HEK293T (cell line): ENCODE measurements at regions not wholly inside any gene's neighbourhood (a gene's known extent, or its start where the extent isn't known, plus 50 kb on each side); places are given as distances from the start of the nearest gene placed in this dataset.

ENCODE experiments used
- CTCF ChIA-PET: fragments of 350-600 bp; formaldehyde crosslinking; extraction: SDS; loops from one replicate; lab custom pipeline; 2021; ENCODE audit warnings: antibody characterized with exemption, inconsistent platforms; lab: Yijun Ruan, JAX
- POLR2A ChIA-PET: fragments of 350-600 bp; formaldehyde crosslinking; extraction: SDS; loops from one replicate; lab custom pipeline; 2020; ENCODE audit warnings: antibody characterized with exemption, inconsistent platforms; lab: Yijun Ruan, JAX
- DNase-seq: peaks from one replicate; pipeline ENCODE4 v3.0.0; 2012; ENCODE audit warnings: mixed read lengths; ENCODE audit errors: extremely low spot score
- ARNT ChIP-seq: fragments of 450-650 bp; IDR thresholded peaks from 2 replicates; pipeline ENCODE4 v1.6.1; 2017; ENCODE audit warnings: mild to moderate bottlenecking
- BHLHE40 ChIP-seq: fragments of 450-650 bp; IDR thresholded peaks from 2 replicates; pipeline ENCODE4 v1.6.1; 2016; ENCODE audit warnings: mild to moderate bottlenecking, moderate library complexity, borderline replicate concordance
- CTBP1 ChIP-seq: fragments of 450-650 bp; IDR thresholded peaks from 2 replicates; pipeline ENCODE4 v1.6.1; 2016; ENCODE audit warnings: borderline replicate concordance
- ELF4 ChIP-seq: fragments of 450-650 bp; IDR thresholded peaks from 2 replicates; pipeline ENCODE4 v1.6.1; 2017; ENCODE audit warnings: antibody characterized with exemption
- FOXA1 ChIP-seq: fragments of 450-650 bp; IDR thresholded peaks from 2 replicates; pipeline ENCODE4 v1.6.1; 2016; ENCODE audit warnings: mild to moderate bottlenecking
- FOXK2 ChIP-seq: fragments of 450-650 bp; IDR thresholded peaks from 2 replicates; pipeline ENCODE4 v1.6.1; 2016; ENCODE audit warnings: mild to moderate bottlenecking
- FOXM1 ChIP-seq: fragments of 450-650 bp; IDR thresholded peaks from 2 replicates; pipeline ENCODE4 v1.6.1; 2017; ENCODE audit warnings: mild to moderate bottlenecking, borderline replicate concordance
- HDGF ChIP-seq: fragments of 450-650 bp; IDR thresholded peaks from 2 replicates; pipeline ENCODE4 v1.6.1; 2017; ENCODE audit warnings: antibody characterized with exemption, borderline replicate concordance
- L3MBTL2 ChIP-seq: fragments of 450-650 bp; conservative IDR thresholded peaks from 2 replicates; pipeline ENCODE4 v1.6.1; 2016; ENCODE audit warnings: mild to moderate bottlenecking
- LEF1 ChIP-seq: fragments of 450-650 bp; IDR thresholded peaks from 2 replicates; pipeline ENCODE4 v1.6.1; 2017; ENCODE audit warnings: mild to moderate bottlenecking, borderline replicate concordance
- NFRKB ChIP-seq: fragments of 450-650 bp; IDR thresholded peaks from 2 replicates; pipeline ENCODE4 v1.6.1; 2016; ENCODE audit warnings: mild to moderate bottlenecking, moderate library complexity
- PKNOX1 ChIP-seq: fragments of 450-650 bp; IDR thresholded peaks from 2 replicates; pipeline ENCODE4 v1.6.1; 2016
- SP1 ChIP-seq: fragments of 450-650 bp; IDR thresholded peaks from 2 replicates; pipeline ENCODE4 v1.6.1; 2017
- SUZ12 ChIP-seq: fragments of 450-650 bp; IDR thresholded peaks from 2 replicates; pipeline ENCODE4 v1.6.1; 2016; ENCODE audit warnings: mild to moderate bottlenecking
- TARDBP ChIP-seq: fragments of 450-650 bp; IDR thresholded peaks from 2 replicates; pipeline ENCODE4 v1.6.1; 2016
- ZNF384 ChIP-seq: fragments of 450-650 bp; IDR thresholded peaks from 2 replicates; pipeline ENCODE4 v1.6.1; 2016

GRCh38 chr12:93169536-93169935, 208.2 kb upstream of the NUDT4 start:
- POLR2A ChIA-PET = no interaction called here
- CTCF ChIA-PET = no interaction called here
- TF ChIP-seq L3MBTL2 (no peak), TARDBP (no peak), LEF1 (no peak), SP1 (no peak), FOXM1 (no peak), FOXK2 (no peak), NFRKB (no peak), FOXA1 (no peak), BHLHE40 (no peak), HDGF (no peak), ZNF384 (no peak), ELF4 (no peak), SUZ12 (no peak)
- no peak for DNase-seq

- ChIA-PET POLR2A (no interaction called here), CTCF (no interaction called here)
- no peak for DNase-seq
- TF ChIP-seq FOXA1 (no peak), BHLHE40 (no peak), SUZ12 (no peak), SP1 (no peak), PKNOX1 (no peak), ARNT (no peak), LEF1 (no peak), ZNF384 (no peak), CTBP1 (no peak), ELF4 (no peak)
Measured at GRCh38 chr12:93170928-93171327, 206.8 kb upstream of the NUDT4 start.

GRCh38 chr12:93173178-93173957, 204.4 kb upstream of the NUDT4 start:
- ChIA-PET CTCF (interaction anchor here (0.6 kb wide), 2 partner anchors 90 to 1007 kb away, joined by 3 to 5 read pairs; no protein-coding TSS in a partner anchor), POLR2A (no interaction called here)
- TF ChIP-seq LEF1 (no peak), CTBP1 (no peak), SP1 (no peak), NFRKB (no peak), ZNF384 (no peak), TARDBP (no peak), BHLHE40 (no peak), SUZ12 (no peak), PKNOX1 (no peak), ARNT (no peak), L3MBTL2 (no peak), FOXK2 (no peak), HDGF (no peak), ELF4 (no peak)
- DNase-seq = no peak

GRCh38 chr12:93174048-93174447, 203.7 kb upstream of the NUDT4 start:
- no peak for DNase-seq
- no peak for TF ChIP-seq NFRKB
- no peak for TF ChIP-seq L3MBTL2
- TF ChIP-seq PKNOX1 = no peak
- no peak for TF ChIP-seq TARDBP
- no peak for TF ChIP-seq SP1
- no peak for TF ChIP-seq CTBP1
- no peak for TF ChIP-seq ZNF384
- TF ChIP-seq ELF4 = no peak
- TF ChIP-seq SUZ12 = no peak
- no peak for TF ChIP-seq LEF1
- no peak for TF ChIP-seq ARNT

GRCh38 chr12:93174473-93174872, 203.3 kb upstream of the NUDT4 start:
- TF ChIP-seq TARDBP (no peak), ARNT (no peak), SP1 (no peak), FOXM1 (no peak), ZNF384 (no peak), LEF1 (no peak), SUZ12 (no peak), FOXK2 (no peak), CTBP1 (no peak), ELF4 (no peak), PKNOX1 (no peak), HDGF (no peak), L3MBTL2 (no peak), BHLHE40 (no peak)
- ChIA-PET POLR2A (no interaction called here), CTCF (no interaction called here)
- DNase-seq = no peak

More at GRCh38 chr12:93174048-93174447, 203.7 kb upstream of the NUDT4 start:
- POLR2A ChIA-PET = no interaction called here
- CTCF ChIA-PET = interaction anchor here (0.6 kb wide), 1 partner anchor 1008 kb away, joined by 5 read pairs; no protein-coding TSS in a partner anchor
